GM23248 (cell line): ENCODE measurements at regions not wholly inside any gene's neighbourhood (a gene's known extent, or its start where the extent isn't known, plus 50 kb on each side); places are given as distances from the start of the nearest gene placed in this dataset.

Experiments used
- DNase-seq: peaks from one replicate; pipeline ENCODE4 v3.0.0-alpha.2; 2015
- H2AFZ ChIP-seq: fragments of 200-600 bp; sonication (generic); 2 replicates; pipeline ENCODE4 v1.6.1; 2016; ENCODE audit warnings: antibody characterized with exemption
- H3F3A ChIP-seq: fragments of 200-600 bp; sonication (generic); 2 replicates; pipeline ENCODE4 v1.6.1; 2016; ENCODE audit warnings: mild to moderate bottlenecking, antibody characterized with exemption, mixed run types; ENCODE audit not compliant: insufficient read depth
- H3K27ac ChIP-seq: fragments of 200-600 bp; sonication (generic); 2 replicates; pipeline ENCODE4 v1.5.1; 2016; ENCODE audit warnings: mild to moderate bottlenecking
- H3K27me3 ChIP-seq: fragments of 200-600 bp; sonication (generic); replicated peaks from 2 replicates; pipeline ENCODE4 v1.6.1; 2016; ENCODE audit warnings: mild to moderate bottlenecking; ENCODE audit not compliant: insufficient read depth
- H3K36me3 ChIP-seq: fragments of 200-600 bp; sonication (generic); 2 replicates; pipeline ENCODE4 v1.6.1; 2016; ENCODE audit warnings: low read depth, mild to moderate bottlenecking
- H3K4me1 ChIP-seq: fragments of 200-600 bp; sonication (generic); 2 replicates; pipeline ENCODE4 v1.6.1; 2016; ENCODE audit warnings: mild to moderate bottlenecking; ENCODE audit not compliant: insufficient read depth
- H3K4me2 ChIP-seq: fragments of 200-600 bp; sonication (generic); one replicate; pipeline ENCODE4 v1.6.1; 2016; ENCODE audit warnings: mild to moderate bottlenecking; ENCODE audit not compliant: unreplicated experiment
- H3K4me3 ChIP-seq: fragments of 200-600 bp; sonication (generic); 2 replicates; pipeline ENCODE4 v1.5.1; 2016; ENCODE audit warnings: mild to moderate bottlenecking
- H3K79me2 ChIP-seq: fragments of 200-600 bp; sonication (generic); 2 replicates; pipeline ENCODE4 v1.6.1; 2016; ENCODE audit warnings: mild to moderate bottlenecking; ENCODE audit not compliant: insufficient read depth
- H3K9ac ChIP-seq: fragments of 200-600 bp; sonication (generic); 2 replicates; pipeline ENCODE4 v1.6.1; 2016; ENCODE audit warnings: mild to moderate bottlenecking
- H3K9me2 ChIP-seq: fragments of 200-600 bp; sonication (generic); 2 replicates; pipeline ENCODE4 v1.6.1; 2016; ENCODE audit warnings: mixed run types, mild to moderate bottlenecking, moderate library complexity; ENCODE audit not compliant: insufficient read depth
- H3K9me3 ChIP-seq: fragments of 200-600 bp; sonication (generic); one replicate; pipeline ENCODE4 v1.6.1; 2017; ENCODE audit warnings: low read depth
- H4K20me1 ChIP-seq: fragments of 200-600 bp; sonication (generic); 2 replicates; pipeline ENCODE4 v1.6.0; 2016; ENCODE audit not compliant: insufficient read depth
- EZH2 ChIP-seq: fragments of 200-600 bp; sonication (generic); IDR thresholded peaks from 2 replicates; pipeline ENCODE4 v1.6.1; 2018; ENCODE audit warnings: antibody characterized with exemption, mild to moderate bottlenecking; ENCODE audit not compliant: insufficient read depth, poor library complexity, severe bottlenecking
- EZH2phosphoT487 ChIP-seq: fragments of 200-600 bp; sonication (generic); IDR thresholded peaks from 2 replicates; pipeline ENCODE4 v1.6.1; 2018; ENCODE audit warnings: antibody characterized with exemption, moderate library complexity, mild to moderate bottlenecking, low read depth; ENCODE audit not compliant: insufficient read depth
- WGBS, 2 experiments: methylation state at CpG; one replicate each; pipeline ENCODE4 v1.1.6; 2015 to 2017; ENCODE audit warnings: low lambda C conversion rate in 2 of 2, low coverage in 1 of 2; ENCODE audit errors: missing lambda C conversion rate in 2 of 2; 5-methylcytosine and 5-hydroxymethylcytosine counted together
- in situ Hi-C: fragments of 300-500 bp; cut with MboI; formaldehyde crosslinking; loops from 2 replicates; pipeline ENCODE4 v1.15.0; 2020

GRCh38 chr5:115393239-115393638, 96.8 kb upstream of the CCDC112 start:
- WGBS, 2 experiments, result 77 to 78% methylated on average over 4 of the region's 4 CpGs
- no peak for TF ChIP-seq EZH2phosphoT487
- H3K27me3 ChIP-seq, result no peaks in the 10 kb centered on the region
- H3K4me2 ChIP-seq, result no peak overlapping the region
- no peaks in the 10 kb centered on the region for H3K9me2 ChIP-seq
- no peaks in the 10 kb centered on the region for H3K36me3 ChIP-seq
- H3K9ac ChIP-seq, result no peak overlapping the region
- H4K20me1 ChIP-seq, result no peaks in the 10 kb centered on the region
- H2AFZ ChIP-seq, result no peak overlapping the region
- peaks cover 9% of the 10 kb centered on the region for H3F3A ChIP-seq
- no peak overlapping the region for H3K4me3 ChIP-seq
- H3K9me3 ChIP-seq, result no peaks in the 10 kb centered on the region
- H3K27ac ChIP-seq, result no peak overlapping the region
- no peaks in the 10 kb centered on the region for H3K79me2 ChIP-seq
- peaks cover 22% of the 10 kb centered on the region for H3K4me1 ChIP-seq
- no peak for DNase-seq
- in situ Hi-C loops, result no loop called here

GRCh38 chr5:115392611-115393010, 96.2 kb upstream of the CCDC112 start:
- in situ Hi-C loops, result no loop called here
- peak overlapping the region; percentile 48 for H3K4me2 ChIP-seq
- H3K27ac ChIP-seq, result no peak overlapping the region
- H3K9me2 ChIP-seq, result no peaks in the 10 kb centered on the region
- H3F3A ChIP-seq, result peaks cover 5% of the 10 kb centered on the region
- no peak for TF ChIP-seq EZH2phosphoT487
- no peak for TF ChIP-seq EZH2
- H3K79me2 ChIP-seq, result no peaks in the 10 kb centered on the region
- H3K9me3 ChIP-seq, result no peaks in the 10 kb centered on the region
- peak; percentile 56 for DNase-seq
- WGBS, 2 experiments, result 10 to 23% methylated on average over 1 of the region's 1 CpG
- no peaks in the 10 kb centered on the region for H3K27me3 ChIP-seq
- no peaks in the 10 kb centered on the region for H4K20me1 ChIP-seq
- H2AFZ ChIP-seq, result no peak overlapping the region
- H3K4me3 ChIP-seq, result no peak overlapping the region
- H3K9ac ChIP-seq, result no peak overlapping the region
- peaks cover 22% of the 10 kb centered on the region for H3K4me1 ChIP-seq
- H3K36me3 ChIP-seq, result no peaks in the 10 kb centered on the region

- Histone ChIP-seq H3K27me3 (no peaks in the 10 kb centered on the region), H3K4me2 (no peak overlapping the region), H3K79me2 (no peaks in the 10 kb centered on the region), H3K4me3 (no peak overlapping the region), H3K36me3 (no peaks in the 10 kb centered on the region), H3F3A (peaks cover 2% of the 10 kb centered on the region), H3K9ac (no peak overlapping the region), H4K20me1 (no peaks in the 10 kb centered on the region), H3K4me1 (peaks cover 20% of the 10 kb centered on the region), H3K27ac (no peak overlapping the region), H3K9me3 (no peaks in the 10 kb centered on the region), H3K9me2 (no peaks in the 10 kb centered on the region), H2AFZ (no peak overlapping the region)
- TF ChIP-seq EZH2 (no peak), EZH2phosphoT487 (no peak)
- DNase-seq, result no peak
- in situ Hi-C loops, result no loop called here
- 95 to 98% methylated on average over 5 of the region's 5 CpGs for WGBS, 2 experiments
Measured at GRCh38 chr5:115391780-115392179, 95.3 kb upstream of the CCDC112 start.

- H3K36me3 ChIP-seq, result no peaks in the 10 kb centered on the region
- 96 to 97% methylated on average over 15 of the region's 15 CpGs for WGBS, 2 experiments
- H3K4me2 ChIP-seq, result no peak overlapping the region
- no peaks in the 10 kb centered on the region for H3K27me3 ChIP-seq
- no peak overlapping the region for H2AFZ ChIP-seq
- H3K9ac ChIP-seq, result no peak overlapping the region
- H3K79me2 ChIP-seq, result no peaks in the 10 kb centered on the region
- TF ChIP-seq EZH2phosphoT487, result no peak
- TF ChIP-seq EZH2, result no peak
- no peaks in the 10 kb centered on the region for H3F3A ChIP-seq
- no peak overlapping the region for H3K27ac ChIP-seq
- H3K4me3 ChIP-seq, result no peak overlapping the region
- H3K4me1 ChIP-seq, result peaks cover 11% of the 10 kb centered on the region
- no peaks in the 10 kb centered on the region for H4K20me1 ChIP-seq
- in situ Hi-C loops, result no loop called here
- DNase-seq, result no peak
- no peaks in the 10 kb centered on the region for H3K9me3 ChIP-seq
- H3K9me2 ChIP-seq, result no peaks in the 10 kb centered on the region
Measured at GRCh38 chr5:115389799-115390382, 93.4 kb upstream of the CCDC112 start.
